ENCODE measurements at regions not wholly inside any gene's neighbourhood (a gene's known extent, or its start where the extent isn't known, plus 50 kb on each side); places are given as distances from the start of the nearest gene placed in this dataset.
"Not testable (repeated sequence)": the region's sequence is repeated elsewhere in the genome, so short reads cannot be mapped to it uniquely, and the experiment has no call there.

GRCh38 chr2:134009440-134009839 lies 244.4 kb upstream of the MGAT5 start:
- no peak for DNase-seq (ENCODE audit: low read depth in 2 of 3, low spot score in 1 of 3)

- not testable (repeated sequence) for DNase-seq (ENCODE audit: low read depth in 2 of 3, low spot score in 1 of 3)
Observed at GRCh38 chr2:134009906-134010305, 244.0 kb upstream of the MGAT5 start.

DNA sequence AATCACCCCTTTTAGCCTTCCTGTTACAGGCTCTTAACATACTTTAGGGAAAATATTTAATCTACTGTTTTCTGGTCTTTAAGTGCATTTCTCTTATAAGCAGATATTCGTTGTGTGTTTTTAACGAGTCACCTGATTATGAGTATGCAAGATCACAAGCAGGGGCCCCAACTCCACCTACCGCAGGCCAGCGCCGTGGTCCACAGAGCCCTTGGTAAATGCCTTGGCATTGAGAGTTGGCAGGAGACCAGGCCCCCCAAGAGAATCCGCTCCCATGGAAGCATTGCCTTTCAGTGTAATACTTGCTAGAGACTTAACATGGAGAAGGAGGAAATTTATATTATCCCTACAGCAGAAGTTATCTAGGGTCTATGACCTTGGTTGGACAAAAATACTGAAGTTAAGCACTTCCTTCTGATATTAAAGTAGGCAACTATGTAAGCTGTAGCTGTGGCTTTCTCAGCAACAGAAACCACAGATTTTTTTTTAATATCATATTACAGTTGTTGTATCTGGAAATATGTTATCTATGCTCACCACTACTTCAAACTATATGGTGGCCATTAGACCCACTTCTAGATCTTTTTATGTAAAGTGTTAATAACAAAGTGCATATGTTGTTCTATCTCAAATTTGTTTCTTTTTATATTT lies 241.8 kb upstream of the MGAT5 start:
- DNase-seq (ENCODE audit: low read depth in 2 of 3, low spot score in 1 of 3) = no peak

- no peak for DNase-seq (ENCODE audit: low read depth in 2 of 3, low spot score in 1 of 3)
Observed at GRCh38 chr2:134014196-134014960, 239.5 kb upstream of the MGAT5 start.

- DNase-seq (ENCODE audit: low read depth in 2 of 3, low spot score in 1 of 3) = no peak
Observed at GRCh38 chr2:134019871-134020270, 234.0 kb upstream of the MGAT5 start.

GRCh38 chr2:134020608-134021007 lies 233.3 kb upstream of the MGAT5 start:
- no peak for DNase-seq (ENCODE audit: low read depth in 2 of 3, low spot score in 1 of 3)

- no peak for DNase-seq (ENCODE audit: low read depth in 2 of 3, low spot score in 1 of 3)
Observed at GRCh38 chr2:134021830-134022524, 231.9 kb upstream of the MGAT5 start.

DNA sequence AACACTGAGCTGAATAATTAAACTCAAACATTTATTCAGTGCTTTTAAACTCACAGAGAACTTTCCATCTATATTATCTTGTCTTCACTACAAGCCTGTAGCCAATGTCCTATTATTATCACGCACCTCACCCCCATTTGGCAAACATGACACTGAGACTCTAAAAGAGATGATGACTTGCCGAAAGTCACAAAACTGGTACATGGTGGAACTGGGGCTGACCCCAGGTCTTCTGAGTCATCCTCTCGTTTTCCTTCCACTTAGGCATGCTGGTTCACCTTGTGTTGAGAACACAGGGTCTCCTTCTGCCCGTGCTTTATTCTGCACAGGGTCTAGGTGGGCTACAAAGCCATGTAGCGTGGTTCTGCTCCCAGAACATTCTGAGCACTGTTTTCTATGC lies 230.0 kb upstream of the MGAT5 start:
- DNase-seq (ENCODE audit: low read depth in 2 of 3, low spot score in 1 of 3) = no peak

GRCh38 chr2:134027980-134028379 lies 225.9 kb upstream of the MGAT5 start:
- no peak for DNase-seq (ENCODE audit: low read depth in 2 of 3, low spot score in 1 of 3)

DNA sequence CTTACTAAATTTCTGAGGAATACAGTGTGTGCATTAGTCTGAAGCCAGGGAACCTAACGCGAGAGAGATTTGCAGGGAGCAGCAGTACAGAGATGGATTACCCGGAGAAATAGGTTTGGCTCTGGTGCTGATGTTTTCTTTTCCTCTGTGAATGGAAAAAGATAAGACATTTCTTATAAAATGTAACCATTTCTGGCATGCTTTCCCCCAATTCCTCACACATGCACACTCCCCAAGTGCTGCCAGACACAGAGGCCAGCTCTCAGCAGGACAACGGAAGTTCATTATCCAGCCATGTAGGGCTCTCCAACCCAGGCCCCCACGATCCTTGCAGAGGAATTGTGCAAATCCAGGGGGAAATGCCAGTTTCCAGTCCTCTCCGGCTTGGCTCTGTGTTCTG lies 224.5 kb upstream of the MGAT5 start:
- DNase-seq (ENCODE audit: low read depth in 2 of 3, low spot score in 1 of 3) = no peak

GRCh38 chr2:134031539-134031938 lies 222.3 kb upstream of the MGAT5 start:
- DNase-seq (ENCODE audit: low read depth in 2 of 3, low spot score in 1 of 3) = no peak

DNA sequence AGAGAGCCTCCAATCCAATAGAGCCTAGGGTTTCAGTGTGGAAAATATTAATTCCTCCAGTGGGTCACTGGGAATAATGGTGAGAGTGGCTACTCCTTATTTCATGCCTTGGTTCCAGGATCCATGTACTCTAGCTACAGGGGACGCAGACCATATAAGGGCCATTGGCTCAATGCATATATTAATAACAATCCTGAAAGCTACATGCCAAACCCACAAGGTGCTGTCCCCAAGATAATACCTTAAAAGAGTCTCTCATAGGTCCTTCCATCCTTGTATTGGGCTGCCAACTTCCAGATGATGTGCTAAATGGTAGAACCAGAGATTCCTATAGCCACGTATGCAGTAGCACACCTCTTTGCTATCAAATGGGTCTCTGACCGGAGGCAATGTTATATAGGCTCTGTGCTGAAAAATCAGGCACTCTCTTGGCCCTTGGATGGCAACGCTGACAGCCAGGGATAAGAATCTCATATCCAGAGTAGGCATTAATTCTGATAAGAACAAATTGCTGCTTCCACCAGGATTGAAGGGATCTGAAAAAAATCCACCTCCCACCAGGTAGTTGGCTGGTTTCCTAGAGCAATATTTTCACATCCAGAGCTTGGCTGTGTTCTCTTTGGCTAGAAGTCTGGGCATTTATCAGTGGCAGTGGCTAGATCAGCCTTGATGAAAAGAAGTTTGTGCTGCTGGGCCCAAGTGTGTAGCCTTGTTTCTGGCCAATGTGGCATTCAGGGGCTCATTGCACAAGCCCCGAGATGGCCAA lies 218.1 kb upstream of the MGAT5 start:
- no peak for DNase-seq (ENCODE audit: low read depth in 2 of 3, low spot score in 1 of 3)

DNA sequence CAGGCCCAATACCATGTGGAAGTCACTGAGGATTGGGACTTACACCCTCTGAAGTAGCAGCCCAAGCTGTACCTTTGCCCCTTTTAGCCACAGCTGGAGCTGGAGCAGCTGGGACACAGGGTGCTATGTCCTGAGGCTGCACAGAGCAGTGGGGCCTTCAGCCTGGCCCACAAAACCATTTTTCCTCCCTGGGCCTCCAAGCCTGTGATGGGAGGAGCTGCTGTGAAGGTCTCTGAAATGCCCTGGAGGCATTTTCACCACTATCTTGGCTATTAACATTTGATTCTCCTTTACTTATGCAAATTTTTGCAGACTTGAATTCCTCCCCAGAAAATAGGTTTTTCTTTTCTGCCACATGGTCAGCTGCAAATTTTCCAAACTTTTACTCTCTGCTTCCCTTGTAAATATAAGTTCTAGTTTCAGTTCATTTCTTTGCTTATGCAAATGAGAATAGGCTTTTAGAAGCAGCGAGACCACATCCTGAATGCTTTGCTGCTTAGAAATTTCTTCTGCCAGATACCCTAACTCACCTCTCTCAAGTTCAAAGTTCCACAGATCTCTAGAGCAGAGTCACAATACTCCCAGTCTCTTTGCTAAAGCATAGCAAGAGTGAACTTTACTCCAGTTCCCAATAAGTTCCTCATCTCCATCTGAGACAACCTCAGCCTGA lies 213.8 kb upstream of the MGAT5 start:
- DNase-seq (ENCODE audit: low read depth in 2 of 3, low spot score in 1 of 3) = no peak

- DNase-seq (ENCODE audit: low read depth in 2 of 3, low spot score in 1 of 3) = not testable (repeated sequence)
Observed at GRCh38 chr2:134040626-134041172, 213.2 kb upstream of the MGAT5 start.

DNA sequence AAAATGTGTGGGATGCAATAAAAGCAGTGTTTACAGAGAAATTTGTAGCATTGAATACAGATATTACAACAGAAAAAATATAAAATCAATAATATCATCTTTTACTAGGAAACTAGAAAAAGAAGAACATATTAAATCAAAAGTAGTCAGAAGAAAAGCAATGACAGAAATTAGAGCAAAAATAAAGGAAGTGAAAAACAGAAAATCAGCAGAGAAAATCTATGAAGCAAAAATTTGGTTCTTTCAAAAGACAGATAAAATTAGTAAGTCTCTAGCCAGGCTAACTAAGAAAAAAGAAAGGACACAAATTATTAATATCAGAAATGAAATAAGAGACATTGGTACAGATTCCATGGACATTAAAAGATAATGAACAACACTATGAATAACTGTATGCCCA lies 212.0 kb upstream of the MGAT5 start:
- no peak for DNase-seq (ENCODE audit: low read depth in 2 of 3, low spot score in 1 of 3)

DNA sequence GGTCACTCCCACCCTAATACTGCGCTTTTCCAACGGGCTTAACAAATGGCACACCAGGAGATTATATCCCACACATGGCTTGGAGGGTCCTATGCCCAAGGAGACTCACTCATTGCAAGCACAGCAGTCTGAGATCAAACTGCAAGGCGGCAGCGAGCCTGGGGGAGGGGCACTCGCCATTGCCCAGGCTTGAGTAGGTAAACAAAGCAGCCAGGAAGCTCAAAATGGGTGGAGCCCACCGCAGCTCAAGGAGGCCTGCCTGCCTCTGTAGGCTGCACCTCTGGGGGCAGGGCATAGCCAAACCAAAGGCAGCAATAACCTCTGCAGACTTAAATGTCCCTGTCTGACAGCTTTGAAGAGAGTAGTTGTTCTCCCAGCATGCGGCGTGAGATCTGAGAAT lies 210.8 kb upstream of the MGAT5 start:
- not testable (repeated sequence) for DNase-seq (ENCODE audit: low read depth in 2 of 3, low spot score in 1 of 3)

- no peak for DNase-seq (ENCODE audit: low read depth in 2 of 3, low spot score in 1 of 3)
Observed at GRCh38 chr2:134052173-134052572, 201.7 kb upstream of the MGAT5 start.

GRCh38 chr2:134056173-134056572 lies 197.7 kb upstream of the MGAT5 start:
- no peak for DNase-seq (ENCODE audit: low read depth in 2 of 3, low spot score in 1 of 3)

GRCh38 chr2:134061066-134061465 lies 192.8 kb upstream of the MGAT5 start:
- not testable (repeated sequence) for DNase-seq (ENCODE audit: low read depth in 2 of 3, low spot score in 1 of 3)

DNA sequence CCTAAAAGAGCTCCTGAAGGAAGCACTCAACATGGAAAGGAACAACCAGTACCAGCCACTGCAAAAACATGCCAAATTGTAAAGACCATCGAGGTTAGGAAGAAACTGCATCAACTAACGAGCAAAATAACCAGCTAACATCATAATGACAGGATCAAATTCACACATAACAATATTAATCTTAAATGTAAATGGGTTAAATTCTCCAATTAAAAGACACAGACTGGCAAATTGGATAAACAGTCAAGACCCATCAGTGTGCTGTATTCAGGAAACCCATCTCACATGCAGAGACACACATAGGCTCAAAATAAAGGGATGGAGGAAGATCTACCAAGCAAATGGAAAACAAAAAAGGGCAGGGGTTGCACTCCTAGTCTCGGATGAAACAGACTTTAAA lies 191.6 kb upstream of the MGAT5 start:
- not testable (repeated sequence) for DNase-seq (ENCODE audit: low read depth in 2 of 3, low spot score in 1 of 3)

GRCh38 chr2:134063916-134064315 lies 190.0 kb upstream of the MGAT5 start:
- not testable (repeated sequence) for DNase-seq (ENCODE audit: low read depth in 2 of 3, low spot score in 1 of 3)
